HEK293 (cell line): ENCODE measurements at regions not wholly inside any gene's neighbourhood (a gene's known extent, or its start where the extent isn't known, plus 50 kb on each side); places are given as distances from the start of the nearest gene placed in this dataset.

Source experiments
- CTCF ChIP-seq: fragments of 450-650 bp; formaldehyde crosslinking; IDR thresholded peaks from 2 replicates; pipeline ENCODE4 v1.5.1; 2016; ENCODE audit warnings: missing biosample characterization, missing genetic modification characterization
- KLF8 ChIP-seq: fragments of 450-650 bp; formaldehyde crosslinking; IDR thresholded peaks from 2 replicates; pipeline ENCODE4 v1.5.1; 2016; ENCODE audit warnings: missing biosample characterization, missing genetic modification characterization
- REST ChIP-seq: fragments of 450-650 bp; formaldehyde crosslinking; IDR thresholded peaks from 2 replicates; pipeline ENCODE4 v1.5.1; 2016; ENCODE audit warnings: missing biosample characterization, missing genetic modification characterization
- WT1 ChIP-seq: fragments of 450-650 bp; formaldehyde crosslinking; IDR thresholded peaks from 2 replicates; pipeline ENCODE4 v1.5.1; 2016; ENCODE audit warnings: missing biosample characterization, missing genetic modification characterization
- ZFP37 ChIP-seq: fragments of 450-650 bp; formaldehyde crosslinking; IDR thresholded peaks from 2 replicates; pipeline ENCODE4 v1.5.1; 2016; ENCODE audit warnings: missing biosample characterization, missing genetic modification characterization
- ZNF175 ChIP-seq: fragments of 450-650 bp; formaldehyde crosslinking; IDR thresholded peaks from 2 replicates; pipeline ENCODE4 v1.5.1; 2016; ENCODE audit warnings: missing biosample characterization, missing genetic modification characterization
- ZNF184 ChIP-seq: fragments of 450-650 bp; IDR thresholded peaks from 2 replicates; pipeline ENCODE4 v1.5.1; 2018; ENCODE audit warnings: missing biosample characterization, mild to moderate bottlenecking, missing genetic modification characterization
- ZNF707 ChIP-seq: fragments of 450-650 bp; formaldehyde crosslinking; IDR thresholded peaks from 2 replicates; pipeline ENCODE4 v1.5.1; 2016; ENCODE audit warnings: missing biosample characterization, missing genetic modification characterization

- TF ChIP-seq REST (tag by site-specific recombination) (no peak), CTCF (tag by site-specific recombination) (no peak), ZNF707 (tag by site-specific recombination) (no peak), ZNF184 (tag by site-specific recombination) (no peak), ZNF175 (no peak), KLF8 (no peak), ZFP37 (tag by site-specific recombination) (no peak), WT1 (tag by site-specific recombination) (no peak)
Measured at GRCh38 chr2:183284606-183285005, 160.4 kb downstream of the NUP35 start.
